Limb (tissue), 2 donors: ENCODE measurements at regions not wholly inside any gene's neighbourhood (a gene's known extent, or its start where the extent isn't known, plus 50 kb on each side); places are given as distances from the start of the nearest gene placed in this dataset.
"Not testable (repeated sequence)": the region's sequence is repeated elsewhere in the genome, so short reads cannot be mapped to it uniquely, and the experiment has no call there.

Experiments
- DNase-seq, 2 donors: peaks; one replicate each; pipeline ENCODE4 v3.0.0-alpha.2; 2016; ENCODE audit errors: extremely low spot score in 2 of 2

GRCh38 chr3:153028381-153028780 is 133.6 kb upstream of the RAP2B start:
- no peak for DNase-seq

- DNase-seq, result peak; percentile 57 to 67
Observed at GRCh38 chr3:153029350-153029749, 132.7 kb upstream of the RAP2B start.

GRCh38 chr3:153032891-153033290 is 129.1 kb upstream of the RAP2B start:
- DNase-seq, result no peak

GRCh38 chr3:153036846-153037245 is 125.2 kb upstream of the RAP2B start:
- no peak for DNase-seq

- DNase-seq, result no peak
Observed at GRCh38 chr3:153038367-153038766, 123.7 kb upstream of the RAP2B start.

GRCh38 chr3:153038779-153039178 is 123.2 kb upstream of the RAP2B start:
- no peak for DNase-seq

- DNase-seq, result no peak
Observed at GRCh38 chr3:153041181-153041580, 120.8 kb upstream of the RAP2B start.

GRCh38 chr3:153042088-153042487 is 119.9 kb upstream of the RAP2B start:
- no peak for DNase-seq

- DNase-seq, result no peak
Observed at GRCh38 chr3:153043729-153044328, 118.2 kb upstream of the RAP2B start.

- no peak for DNase-seq
Observed at GRCh38 chr3:153045150-153045549, 116.9 kb upstream of the RAP2B start.

- no peak for DNase-seq
Observed at GRCh38 chr3:153050978-153051377, 111.0 kb upstream of the RAP2B start.

GRCh38 chr3:153051427-153052095 is 110.5 kb upstream of the RAP2B start:
- DNase-seq, result no peak

- no peak for DNase-seq
Observed at GRCh38 chr3:153052096-153052460, 109.9 kb upstream of the RAP2B start.

GRCh38 chr3:153055217-153055616 is 106.8 kb upstream of the RAP2B start:
- DNase-seq, result no peak

- DNase-seq, result no peak
Observed at GRCh38 chr3:153055779-153056178, 106.2 kb upstream of the RAP2B start.

GRCh38 chr3:153058031-153058688 is 103.9 kb upstream of the RAP2B start:
- not testable (repeated sequence) for DNase-seq

GRCh38 chr3:153060346-153060745 is 101.7 kb upstream of the RAP2B start:
- no peak for DNase-seq

GRCh38 chr3:153061938-153062528 is 100.0 kb upstream of the RAP2B start:
- DNase-seq, result no peak

GRCh38 chr3:153063337-153063736 is 98.7 kb upstream of the RAP2B start:
- no peak for DNase-seq

GRCh38 chr3:153066983-153067382 is 95.0 kb upstream of the RAP2B start:
- DNase-seq, result no peak

- DNase-seq, result no peak
Observed at GRCh38 chr3:153069598-153070510, 92.2 kb upstream of the RAP2B start.

GRCh38 chr3:153070511-153070868 is 91.5 kb upstream of the RAP2B start:
- DNase-seq, result no peak
